HCT116 (cell line): ENCODE measurements at regions not wholly inside any gene's neighbourhood (a gene's known extent, or its start where the extent isn't known, plus 50 kb on each side); places are given as distances from the start of the nearest gene placed in this dataset.

Experiments used
- ATAC-seq: fragments of 200-7000 bp; cut with Tn5 transposase; 2 replicates; pipeline ENCODE4 v1.9.1; 2020; ENCODE audit warnings: mild to moderate bottlenecking, moderate library complexity
- BruUV-seq: library from RNA; stranded (reverse); fragments of 400-500 nt; replicated peaks from 2 replicates; lab custom pipeline; 2021; lab: Mats Ljungman, UMichigan
- CTCF ChIA-PET: fragments of 300-600 bp; sonication (Branson Sonifier 250); formaldehyde crosslinking; loops from one replicate; lab custom pipeline; 2021; ENCODE audit warnings: antibody characterized with exemption; lab: Charles Lee
- POLR2A ChIA-PET: fragments of 300-600, 350-600 bp; sonication (Branson Sonifier 250); formaldehyde crosslinking; loops from one replicate; lab custom pipeline; 2021; ENCODE audit warnings: antibody characterized with exemption; lab: Charles Lee
- RAD21 ChIA-PET, 2 experiments: fragments of 300-600 bp; sonication (Branson Sonifier 250); formaldehyde crosslinking; loops; one replicate each; lab custom pipeline; 2023; ENCODE audit warnings: low total read pairs in 2 of 2; ENCODE audit not compliant: uncharacterized antibody in 2 of 2, unreplicated experiment in 2 of 2, low non-redundant PET in 1 of 2; lab: Charles Lee
- DNase-seq: peaks from one replicate; pipeline ENCODE4 v3.0.0-alpha.2; 2010; ENCODE audit warnings: low read depth, low spot score
- H2AFZ ChIP-seq: fragments of 200-600 bp; shearing (Covaris generic), sonication (generic); 2 replicates; pipeline ENCODE4 v1.6.1; 2017; ENCODE audit warnings: low read depth, mixed run types, mixed read lengths, antibody characterized with exemption, low read length; ENCODE audit not compliant: poor library complexity, severe bottlenecking
- H3K27ac ChIP-seq: 2 replicates; pipeline ENCODE4 v1.5.1; 2012; ENCODE audit warnings: low read depth, low read length
- H3K27me3 ChIP-seq: fragments of 200-600 bp; sonication (generic); 2 replicates; pipeline ENCODE4 v1.6.1; 2016; ENCODE audit warnings: mixed run types, low read length, mixed read lengths; ENCODE audit not compliant: insufficient read depth
- H3K36me3 ChIP-seq, 2 experiments: fragments of 200-500 bp in 1 of 2; fragments of 200-600 bp in 1 of 2; sonication (Bioruptor generic) in 1 of 2; sonication (generic) in 1 of 2; 2 replicates each; pipeline versions ENCODE4 v1.5.1 to v1.6.1; 2014 to 2016; ENCODE audit warnings: low read length in 2 of 2, inconsistent platforms in 1 of 2, mixed read lengths in 1 of 2, mixed run types in 1 of 2; ENCODE audit not compliant: insufficient read depth in 2 of 2, control insufficient read depth in 1 of 2
- H3K4me1 ChIP-seq, 2 experiments: fragments of 200-600 bp in 1 of 2; sonication (generic) in 1 of 2; 2 replicates each; pipeline versions ENCODE4 v1.5.1 to v1.6.1; 2012 to 2017; ENCODE audit warnings: low read length in 2 of 2, inconsistent platforms in 1 of 2, mild to moderate bottlenecking in 1 of 2, mixed read lengths in 1 of 2, mixed run types in 1 of 2, moderate library complexity in 1 of 2; ENCODE audit not compliant: insufficient read depth in 2 of 2, control insufficient read depth in 1 of 2
- H3K4me2 ChIP-seq: fragments of 200-600 bp; sonication (generic); 2 replicates; pipeline ENCODE4 v1.6.1; 2017; ENCODE audit warnings: mixed run types, low read length, mixed read lengths
- H3K4me3 ChIP-seq, 2 experiments: fragments of 200-600 bp in 1 of 2; sonication (generic) in 1 of 2; replicated peaks in 1 of 2; 2 replicates each; pipeline ENCODE4 v1.5.1; 2011 to 2016; ENCODE audit warnings: low read length in 2 of 2, control low read depth in 1 of 2, low read depth in 1 of 2, mild to moderate bottlenecking in 1 of 2, mixed read lengths in 1 of 2, mixed run types in 1 of 2
- H3K79me2 ChIP-seq: fragments of 200-600 bp; sonication (generic); 2 replicates; pipeline ENCODE4 v1.6.1; 2017; ENCODE audit warnings: mild to moderate bottlenecking, mixed run types, low read length, moderate library complexity, mixed read lengths; ENCODE audit not compliant: insufficient read depth
- H3K9ac ChIP-seq: fragments of 200-600 bp; sonication (generic); 2 replicates; pipeline ENCODE4 v1.6.1; 2016; ENCODE audit warnings: low read length, mixed read lengths
- H3K9me2 ChIP-seq: fragments of 200-600 bp; sonication (generic), shearing (Covaris generic); 2 replicates; pipeline ENCODE4 v1.6.1; 2017; ENCODE audit warnings: mixed run types, mild to moderate bottlenecking, moderate library complexity; ENCODE audit not compliant: insufficient read depth
- H3K9me3 ChIP-seq, 2 experiments: fragments of 200-500 bp in 1 of 2; fragments of 200-600 bp in 1 of 2; sonication (Bioruptor generic) in 1 of 2; sonication (generic) in 1 of 2; 2 replicates each; pipeline ENCODE4 v1.6.1; 2014 to 2017; ENCODE audit warnings: low read length in 2 of 2, mixed read lengths in 2 of 2, inconsistent platforms in 1 of 2, low read depth in 1 of 2, mild to moderate bottlenecking in 1 of 2, mixed run types in 1 of 2, moderate library complexity in 1 of 2; ENCODE audit not compliant: control insufficient read depth in 1 of 2, insufficient read depth in 1 of 2
- H4K20me1 ChIP-seq: fragments of 200-600 bp; sonication (generic), shearing (Covaris generic); 2 replicates; pipeline ENCODE4 v1.6.1; 2017; ENCODE audit warnings: mixed run types, mild to moderate bottlenecking, moderate library complexity; ENCODE audit not compliant: insufficient read depth
- CEBPB ChIP-seq: IDR thresholded peaks from 2 replicates; pipeline ENCODE4 v1.6.1; 2012; ENCODE audit warnings: low read depth
- EGR1 ChIP-seq: IDR thresholded peaks from 2 replicates; pipeline ENCODE4 v1.6.1; 2012; ENCODE audit warnings: low read depth
- EZH2 ChIP-seq: fragments of 200-600 bp; sonication (generic); IDR thresholded peaks from 2 replicates; pipeline ENCODE4 v1.6.1; 2017; ENCODE audit warnings: antibody characterized with exemption, mixed run types
- EZH2phosphoT487 ChIP-seq: fragments of 200-600 bp; IDR thresholded peaks from 2 replicates; pipeline ENCODE4 v1.6.1; 2018; ENCODE audit warnings: antibody characterized with exemption, borderline replicate concordance
- FOSL1 ChIP-seq: IDR thresholded peaks from 2 replicates; pipeline ENCODE4 v1.6.1; 2012; ENCODE audit warnings: low read depth
- JUND ChIP-seq: IDR thresholded peaks from 2 replicates; pipeline ENCODE4 v1.6.1; 2012
- POLR2A ChIP-seq: IDR thresholded peaks from 2 replicates; pipeline ENCODE4 v1.7.0; 2011; ENCODE audit warnings: borderline replicate concordance; ENCODE audit not compliant: insufficient read depth, insufficient read length; ENCODE audit errors: extremely low read depth
- POLR2AphosphoS5 ChIP-seq: IDR thresholded peaks from 2 replicates; pipeline ENCODE4 v1.6.1; 2011; ENCODE audit warnings: mild to moderate bottlenecking, low read depth, low read length, moderate library complexity
- RAD21 ChIP-seq: IDR thresholded peaks from 2 replicates; pipeline ENCODE4 v1.6.1; 2012; ENCODE audit warnings: low read depth, mild to moderate bottlenecking
- SIN3A ChIP-seq: IDR thresholded peaks from 2 replicates; pipeline ENCODE4 v1.6.1; 2012; ENCODE audit warnings: low read depth
- SP1 ChIP-seq: IDR thresholded peaks from 2 replicates; pipeline ENCODE4 v1.6.1; 2012; ENCODE audit warnings: low read depth
- SRF ChIP-seq: IDR thresholded peaks from 2 replicates; pipeline ENCODE4 v1.6.1; 2012; ENCODE audit warnings: low read depth
- TCF7L2 ChIP-seq: IDR thresholded peaks from 2 replicates; pipeline ENCODE4 v1.7.0; 2011; ENCODE audit warnings: borderline replicate concordance, inconsistent platforms; ENCODE audit not compliant: insufficient read depth, insufficient read length; ENCODE audit errors: extremely low read depth
- YY1 ChIP-seq: IDR thresholded peaks from 2 replicates; pipeline ENCODE4 v1.6.1; 2011; ENCODE audit warnings: low read length, low read depth, moderate library complexity, mild to moderate bottlenecking; ENCODE audit not compliant: insufficient replicate concordance; ENCODE audit errors: extremely low read depth
- ZFX ChIP-seq: fragments of 450-650 bp; IDR thresholded peaks from 2 replicates; pipeline ENCODE4 v1.6.1; 2017
- ZNF274 ChIP-seq: fragments of 200-500 bp; sonication (Bioruptor generic); IDR thresholded peaks from 2 replicates; pipeline ENCODE4 v1.6.1; 2014; ENCODE audit warnings: mild to moderate bottlenecking, low read depth, low read length, inconsistent platforms
- intact Hi-C: fragments of 100-400 bp; cut with micrococcal nuclease; formaldehyde crosslinking; loops from 2 replicates; pipeline ENCODE4 v1.10.0; 2022
- TF ChIP-seq, protein P1 (sequence below): IDR thresholded peaks from 2 replicates; pipeline ENCODE4 v1.6.1; 2012
- TF ChIP-seq, protein P2 (sequence below): IDR thresholded peaks from 2 replicates; pipeline ENCODE4 v1.6.1; 2012; ENCODE audit warnings: low read depth
- TF ChIP-seq, protein P3 (sequence below): IDR thresholded peaks from 2 replicates; pipeline ENCODE4 v1.6.1; 2012
- TF ChIP-seq, protein P4 (sequence below), 3 experiments: fragments of 200-600 bp in 1 of 3; sonication (generic) in 1 of 3; IDR thresholded peaks in 2 of 3; conservative IDR thresholded peaks in 1 of 3; 2 replicates each; pipeline ENCODE4 v1.5.1; 2012 to 2017; ENCODE audit warnings: low read depth in 2 of 3, low read length in 2 of 3, antibody characterized with exemption in 1 of 3, borderline replicate concordance in 1 of 3, control low read depth in 1 of 3, mild to moderate bottlenecking in 1 of 3, mixed read lengths in 1 of 3, mixed run types in 1 of 3, moderate library complexity in 1 of 3; ENCODE audit not compliant: insufficient read depth in 1 of 3

DNA sequence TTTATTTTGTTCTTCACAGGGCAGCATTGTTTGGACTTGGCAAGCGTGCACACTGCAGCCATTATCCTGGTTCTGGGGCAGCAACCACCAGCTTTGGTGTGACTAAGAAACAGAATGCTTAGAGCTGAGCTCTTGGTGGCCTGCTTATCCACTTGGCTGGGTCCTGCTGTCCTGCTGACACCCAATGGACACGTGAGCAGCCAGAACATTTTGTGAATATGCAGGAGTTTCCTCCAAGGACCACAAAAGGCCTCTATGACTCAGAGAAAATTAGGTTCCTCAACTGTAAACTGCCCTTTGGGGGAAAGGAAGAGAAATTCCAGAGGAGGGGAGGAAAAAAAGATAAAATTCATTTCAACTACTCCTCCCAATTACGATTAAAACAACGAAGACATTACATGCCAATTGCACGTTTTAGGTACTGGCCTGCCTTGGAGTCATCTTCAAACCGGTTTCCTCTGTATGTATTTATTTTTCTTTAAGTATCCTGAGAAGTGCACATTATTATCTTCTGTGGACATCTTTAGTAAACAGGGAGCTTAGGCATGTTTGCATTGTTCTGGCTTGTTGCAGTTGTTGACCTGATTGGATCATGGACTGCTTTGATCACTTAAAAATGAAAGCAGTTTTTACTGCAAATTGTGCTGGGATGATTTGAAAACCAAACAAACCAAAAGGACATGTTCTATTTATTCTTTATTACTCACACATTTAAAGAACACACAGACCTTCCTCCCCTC, 82.3 kb upstream of the TLE4 start:
- peaks cover 0 to 10% of the 10 kb centered on the region in 2 experiments; a peak in 2 of 4 replicates for H3K9me3 ChIP-seq
- no peaks in the 10 kb centered on the region for H3K36me3 ChIP-seq
- TF ChIP-seq FOSL1 (no peak), YY1 (no peak), RAD21 (no peak), EZH2phosphoT487 (no peak), JUND (no peak), EZH2 (no peak), CEBPB (no peak), EGR1 (no peak), ZNF274 (no peak), POLR2A (no peak), TCF7L2 (no peak), POLR2AphosphoS5 (no peak), SP1 (no peak), SIN3A (no peak), ZFX (no peak), SRF (no peak)
- TF ChIP-seq, protein P1, sequence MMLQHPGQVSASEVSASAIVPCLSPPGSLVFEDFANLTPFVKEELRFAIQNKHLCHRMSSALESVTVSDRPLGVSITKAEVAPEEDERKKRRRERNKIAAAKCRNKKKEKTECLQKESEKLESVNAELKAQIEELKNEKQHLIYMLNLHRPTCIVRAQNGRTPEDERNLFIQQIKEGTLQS: no peak
- TF ChIP-seq, protein P2, sequence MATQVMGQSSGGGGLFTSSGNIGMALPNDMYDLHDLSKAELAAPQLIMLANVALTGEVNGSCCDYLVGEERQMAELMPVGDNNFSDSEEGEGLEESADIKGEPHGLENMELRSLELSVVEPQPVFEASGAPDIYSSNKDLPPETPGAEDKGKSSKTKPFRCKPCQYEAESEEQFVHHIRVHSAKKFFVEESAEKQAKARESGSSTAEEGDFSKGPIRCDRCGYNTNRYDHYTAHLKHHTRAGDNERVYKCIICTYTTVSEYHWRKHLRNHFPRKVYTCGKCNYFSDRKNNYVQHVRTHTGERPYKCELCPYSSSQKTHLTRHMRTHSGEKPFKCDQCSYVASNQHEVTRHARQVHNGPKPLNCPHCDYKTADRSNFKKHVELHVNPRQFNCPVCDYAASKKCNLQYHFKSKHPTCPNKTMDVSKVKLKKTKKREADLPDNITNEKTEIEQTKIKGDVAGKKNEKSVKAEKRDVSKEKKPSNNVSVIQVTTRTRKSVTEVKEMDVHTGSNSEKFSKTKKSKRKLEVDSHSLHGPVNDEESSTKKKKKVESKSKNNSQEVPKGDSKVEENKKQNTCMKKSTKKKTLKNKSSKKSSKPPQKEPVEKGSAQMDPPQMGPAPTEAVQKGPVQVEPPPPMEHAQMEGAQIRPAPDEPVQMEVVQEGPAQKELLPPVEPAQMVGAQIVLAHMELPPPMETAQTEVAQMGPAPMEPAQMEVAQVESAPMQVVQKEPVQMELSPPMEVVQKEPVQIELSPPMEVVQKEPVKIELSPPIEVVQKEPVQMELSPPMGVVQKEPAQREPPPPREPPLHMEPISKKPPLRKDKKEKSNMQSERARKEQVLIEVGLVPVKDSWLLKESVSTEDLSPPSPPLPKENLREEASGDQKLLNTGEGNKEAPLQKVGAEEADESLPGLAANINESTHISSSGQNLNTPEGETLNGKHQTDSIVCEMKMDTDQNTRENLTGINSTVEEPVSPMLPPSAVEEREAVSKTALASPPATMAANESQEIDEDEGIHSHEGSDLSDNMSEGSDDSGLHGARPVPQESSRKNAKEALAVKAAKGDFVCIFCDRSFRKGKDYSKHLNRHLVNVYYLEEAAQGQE: no peak
- TF ChIP-seq, protein P3, sequence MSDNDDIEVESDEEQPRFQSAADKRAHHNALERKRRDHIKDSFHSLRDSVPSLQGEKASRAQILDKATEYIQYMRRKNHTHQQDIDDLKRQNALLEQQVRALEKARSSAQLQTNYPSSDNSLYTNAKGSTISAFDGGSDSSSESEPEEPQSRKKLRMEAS: no peak
- TF ChIP-seq, protein P4, sequence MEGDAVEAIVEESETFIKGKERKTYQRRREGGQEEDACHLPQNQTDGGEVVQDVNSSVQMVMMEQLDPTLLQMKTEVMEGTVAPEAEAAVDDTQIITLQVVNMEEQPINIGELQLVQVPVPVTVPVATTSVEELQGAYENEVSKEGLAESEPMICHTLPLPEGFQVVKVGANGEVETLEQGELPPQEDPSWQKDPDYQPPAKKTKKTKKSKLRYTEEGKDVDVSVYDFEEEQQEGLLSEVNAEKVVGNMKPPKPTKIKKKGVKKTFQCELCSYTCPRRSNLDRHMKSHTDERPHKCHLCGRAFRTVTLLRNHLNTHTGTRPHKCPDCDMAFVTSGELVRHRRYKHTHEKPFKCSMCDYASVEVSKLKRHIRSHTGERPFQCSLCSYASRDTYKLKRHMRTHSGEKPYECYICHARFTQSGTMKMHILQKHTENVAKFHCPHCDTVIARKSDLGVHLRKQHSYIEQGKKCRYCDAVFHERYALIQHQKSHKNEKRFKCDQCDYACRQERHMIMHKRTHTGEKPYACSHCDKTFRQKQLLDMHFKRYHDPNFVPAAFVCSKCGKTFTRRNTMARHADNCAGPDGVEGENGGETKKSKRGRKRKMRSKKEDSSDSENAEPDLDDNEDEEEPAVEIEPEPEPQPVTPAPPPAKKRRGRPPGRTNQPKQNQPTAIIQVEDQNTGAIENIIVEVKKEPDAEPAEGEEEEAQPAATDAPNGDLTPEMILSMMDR (IDR thresholded peaks at IDR 0.05 in 2 of 3, conservative IDR thresholded peaks at IDR 0.05 in 1 of 3; ENCODE audit: borderline replicate concordance in 1 of 3, insufficient read depth in 1 of 3, low read depth in 2 of 3, low read length in 2 of 3): no peak
- ATAC-seq (no peak), DNase-seq (no peak)
- no peaks in the 10 kb centered on the region for H3K27me3 ChIP-seq
- H3K4me3 ChIP-seq: no peak overlapping the region
- RAD21 ChIA-PET: no interaction called here
- no peaks in the 10 kb centered on the region for H3K4me1 ChIP-seq
- CTCF ChIA-PET: no interaction called here
- no peak overlapping the region for H3K9ac ChIP-seq
- H3K9me2 ChIP-seq: no peaks in the 10 kb centered on the region
- no TSS peak for BruUV-seq
- no peak overlapping the region for H3K27ac ChIP-seq
- no peaks in the 10 kb centered on the region for H4K20me1 ChIP-seq
- POLR2A ChIA-PET: no interaction called here
- no peak overlapping the region for H3K4me2 ChIP-seq
- no peaks in the 10 kb centered on the region for H3K79me2 ChIP-seq
- intact Hi-C loops: no loop called here
- H2AFZ ChIP-seq: no peak overlapping the region
